Esophagus squamous epithelium (tissue), 5 donors: ENCODE measurements at regions not wholly inside any gene's neighbourhood (a gene's known extent, or its start where the extent isn't known, plus 50 kb on each side); places are given as distances from the start of the nearest gene placed in this dataset.

ENCODE experiments used
- DNase-seq: peaks from one replicate; lab custom pipeline; 2025; lab: John Stamatoyannopoulos, UW
- H3K27ac ChIP-seq, 4 donors: fragments of 200-600 bp; sonication (generic); one replicate each; pipeline ENCODE4 v1.5.1; 2016 to 2019; ENCODE audit warnings: mild to moderate bottlenecking in 1 of 4
- H3K27me3 ChIP-seq, 4 donors: fragments of 200-600 bp; sonication (generic); 1 replicate in 3 of 4; 2 replicates in 1 of 4; pipeline versions ENCODE4 v1.5.1 to v1.6.0; 2017 to 2021; ENCODE audit warnings: antibody characterized with exemption in 1 of 4
- H3K36me3 ChIP-seq, 3 donors: fragments of 200-600 bp; sonication (generic); one replicate each; pipeline ENCODE4 v1.5.1; 2016 to 2019
- H3K4me1 ChIP-seq, 3 donors: fragments of 200-600 bp; sonication (generic); one replicate each; pipeline ENCODE4 v1.5.1; 2017 to 2019
- H3K4me3 ChIP-seq, 4 donors: fragments of 200-600 bp; sonication (generic); 1 replicate in 3 of 4; 2 replicates in 1 of 4; pipeline ENCODE4 v1.5.1; 2016 to 2019; ENCODE audit warnings: mild to moderate bottlenecking in 2 of 4, moderate library complexity in 1 of 4
- H3K9me3 ChIP-seq, 3 donors: fragments of 200-600 bp; sonication (generic); one replicate each; pipeline ENCODE4 v1.5.1; 2016 to 2019
- POLR2A ChIP-seq, 4 donors: fragments of 450-650 bp; IDR thresholded peaks; one replicate each; pipeline ENCODE4 v1.6.1; 2017; ENCODE audit warnings: antibody characterized with exemption in 4 of 4, mild to moderate bottlenecking in 4 of 4, moderate library complexity in 3 of 4
- WGBS, 2 donors: methylation state at CpG; one replicate each; pipeline ENCODE4 v1.1.5; 2018; 5-methylcytosine and 5-hydroxymethylcytosine counted together
- intact Hi-C: fragments of 100-400 bp; cut with DNase I; formaldehyde crosslinking; loops from one replicate; pipeline ENCODE4 v1.15.0; 2022
- TF ChIP-seq, protein P1 (sequence below), 6 experiments: fragments of 450-650 bp in 4 of 6; fragments of 200-600 bp in 2 of 6; sonication (generic) in 2 of 6; IDR thresholded peaks; one replicate each; pipeline ENCODE4 v1.5.1; 2016 to 2019; ENCODE audit warnings: antibody characterized with exemption in 6 of 6, mild to moderate bottlenecking in 4 of 6, moderate library complexity in 4 of 6
- donor health status: DM: yes; HTN: yes; CAD: no.

- WGBS, 2 donors, result 69% methylated on average over 3 of the region's 3 CpGs
- no peak for DNase-seq
- intact Hi-C loops, result no loop called here
- H3K4me3 ChIP-seq, result no peak overlapping the region
- TF ChIP-seq, protein P1, sequence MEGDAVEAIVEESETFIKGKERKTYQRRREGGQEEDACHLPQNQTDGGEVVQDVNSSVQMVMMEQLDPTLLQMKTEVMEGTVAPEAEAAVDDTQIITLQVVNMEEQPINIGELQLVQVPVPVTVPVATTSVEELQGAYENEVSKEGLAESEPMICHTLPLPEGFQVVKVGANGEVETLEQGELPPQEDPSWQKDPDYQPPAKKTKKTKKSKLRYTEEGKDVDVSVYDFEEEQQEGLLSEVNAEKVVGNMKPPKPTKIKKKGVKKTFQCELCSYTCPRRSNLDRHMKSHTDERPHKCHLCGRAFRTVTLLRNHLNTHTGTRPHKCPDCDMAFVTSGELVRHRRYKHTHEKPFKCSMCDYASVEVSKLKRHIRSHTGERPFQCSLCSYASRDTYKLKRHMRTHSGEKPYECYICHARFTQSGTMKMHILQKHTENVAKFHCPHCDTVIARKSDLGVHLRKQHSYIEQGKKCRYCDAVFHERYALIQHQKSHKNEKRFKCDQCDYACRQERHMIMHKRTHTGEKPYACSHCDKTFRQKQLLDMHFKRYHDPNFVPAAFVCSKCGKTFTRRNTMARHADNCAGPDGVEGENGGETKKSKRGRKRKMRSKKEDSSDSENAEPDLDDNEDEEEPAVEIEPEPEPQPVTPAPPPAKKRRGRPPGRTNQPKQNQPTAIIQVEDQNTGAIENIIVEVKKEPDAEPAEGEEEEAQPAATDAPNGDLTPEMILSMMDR (IDR thresholded peaks at IDR 0.05), result no peak
- TF ChIP-seq POLR2A (IDR thresholded peaks at IDR 0.05), result no peak
- no peaks in the 10 kb centered on the region for H3K36me3 ChIP-seq
- no peaks in the 10 kb centered on the region for H3K9me3 ChIP-seq
- H3K27me3 ChIP-seq, result no peaks in the 10 kb centered on the region
- peaks cover 0 to 18% (median 0%) of the 10 kb centered on the region in 3 donors for H3K4me1 ChIP-seq
- H3K27ac ChIP-seq, result no peak overlapping the region
These were observed 426.4 kb downstream of the QKI start for GRCh38 chr6:163840880-163841279.

DNA sequence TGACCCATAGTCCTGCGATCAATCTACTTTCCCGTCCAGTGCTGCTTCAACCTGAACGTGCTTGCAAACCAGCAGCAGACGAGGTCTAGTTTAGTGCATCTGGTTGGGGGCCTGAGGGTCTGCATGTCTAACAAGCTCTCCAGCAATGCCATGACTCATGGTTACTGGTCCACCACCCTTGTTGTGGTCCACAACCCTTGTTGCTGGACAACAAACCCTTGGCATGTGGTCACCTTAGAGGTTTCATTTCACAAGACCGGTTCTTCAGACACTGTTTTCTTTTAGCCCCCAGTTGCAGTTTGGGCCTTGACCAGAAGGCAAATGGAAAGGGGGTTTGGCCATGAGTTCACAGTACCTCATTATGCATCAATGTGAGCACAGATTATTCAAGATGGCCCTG, 424.8 kb downstream of the QKI start:
- Histone ChIP-seq H3K27me3 (no peaks in the 10 kb centered on the region), H3K4me1 (peaks cover 0 to 18% (median 0%) of the 10 kb centered on the region in 3 donors), H3K9me3 (no peaks in the 10 kb centered on the region), H3K27ac (no peak overlapping the region), H3K36me3 (no peaks in the 10 kb centered on the region), H3K4me3 (no peak overlapping the region)
- WGBS, 2 donors, result 89 to 95% methylated on average over 5 of the region's 5 CpGs
- TF ChIP-seq, protein P1 (IDR thresholded peaks at IDR 0.05), result no peak
- no peak for TF ChIP-seq POLR2A (IDR thresholded peaks at IDR 0.05)
- intact Hi-C loops, result no loop called here
- DNase-seq, result no peak

DNA sequence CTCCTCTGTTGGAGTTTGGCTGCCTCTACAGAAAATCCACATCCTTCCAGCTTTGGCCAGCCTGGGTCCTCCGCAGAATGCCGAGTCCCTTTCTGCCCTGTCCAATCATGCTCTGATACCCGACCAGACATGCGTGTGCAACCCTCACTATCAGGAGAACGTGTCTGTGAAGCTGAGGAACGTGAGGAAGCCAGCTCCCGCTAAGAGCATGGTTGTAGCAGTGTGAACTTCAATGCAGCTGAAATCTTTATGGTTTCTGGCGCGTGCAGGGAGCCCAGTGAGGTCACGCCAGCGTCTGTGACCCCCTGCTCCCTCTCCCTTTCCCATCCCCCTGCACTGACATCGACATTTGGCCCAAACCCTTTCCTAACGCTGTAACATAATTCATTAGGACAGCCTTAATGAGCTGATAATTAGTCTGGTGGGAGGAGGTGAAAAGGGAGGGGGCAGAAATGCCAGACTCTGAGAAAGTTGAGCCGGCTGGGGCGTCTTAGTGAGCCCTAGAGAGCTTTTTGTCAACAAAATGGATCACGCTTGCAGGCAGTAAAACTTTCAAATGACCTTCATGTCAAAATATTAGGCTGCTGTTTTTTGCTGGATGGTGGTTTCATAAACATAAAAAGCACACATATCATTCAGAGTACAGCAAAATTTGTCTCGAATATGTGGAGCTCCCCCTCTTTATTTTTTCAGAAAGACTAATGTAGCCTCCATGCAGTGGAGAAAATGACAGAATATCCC, 423.3 kb downstream of the QKI start:
- Histone ChIP-seq H3K4me1 (peaks cover 0 to 13% (median 0%) of the 10 kb centered on the region in 3 donors), H3K27ac (no peak overlapping the region), H3K4me3 (peak overlapping the region in 2 of 4 donors; percentile 10 to 33), H3K9me3 (no peaks in the 10 kb centered on the region), H3K36me3 (no peaks in the 10 kb centered on the region), H3K27me3 (no peaks in the 10 kb centered on the region)
- intact Hi-C loops, result no loop called here
- DNase-seq, result no peak
- TF ChIP-seq POLR2A (IDR thresholded peaks at IDR 0.05), result no peak
- TF ChIP-seq, protein P1 (IDR thresholded peaks at IDR 0.05), result no peak
- WGBS, 2 donors, result 25 to 27% methylated on average over 11 to 15 of the region's 17 CpGs

GRCh38 chr6:163836876-163837690, 422.6 kb downstream of the QKI start:
- peak overlapping the region in 1 of 4 donors; percentile 33 for H3K4me3 ChIP-seq
- DNase-seq, result no peak
- intact Hi-C loops, result no loop called here
- no peak overlapping the region for H3K27ac ChIP-seq
- no peak for TF ChIP-seq POLR2A (IDR thresholded peaks at IDR 0.05)
- TF ChIP-seq, protein P1 (IDR thresholded peaks at IDR 0.05), result no peak
- no peaks in the 10 kb centered on the region for H3K9me3 ChIP-seq
- peaks cover 0 to 10% (median 0%) of the 10 kb centered on the region in 3 donors for H3K4me1 ChIP-seq
- no peaks in the 10 kb centered on the region for H3K27me3 ChIP-seq
- no peaks in the 10 kb centered on the region for H3K36me3 ChIP-seq
- 66 to 67% methylated on average over 8 of the region's 8 CpGs for WGBS, 2 donors
